ENCODE measurements at regions not wholly inside any gene's neighbourhood (a gene's known extent, or its start where the extent isn't known, plus 50 kb on each side); places are given as distances from the start of the nearest gene placed in this dataset.

DNA sequence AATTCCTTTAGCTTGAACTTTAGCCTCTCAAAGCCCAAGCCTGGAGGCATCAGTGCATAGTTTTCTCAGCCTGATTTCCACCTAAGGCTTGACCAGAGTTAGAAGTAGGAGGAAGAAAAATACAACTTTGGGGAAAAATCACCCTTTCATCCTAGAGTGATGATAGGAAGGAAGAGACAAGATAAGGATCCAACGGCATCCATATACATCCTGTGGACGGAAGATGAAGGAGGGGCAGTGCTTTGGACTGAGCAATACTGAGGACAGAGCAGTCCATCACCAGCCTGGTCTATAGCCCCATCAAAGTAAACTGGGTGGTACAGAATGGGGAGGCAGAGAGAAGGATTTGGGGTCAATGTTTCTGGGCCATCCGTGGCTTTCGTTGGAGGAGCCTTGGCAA lies 247.9 kb downstream of the FAM76B start:
- TF ChIP-seq POLR2AphosphoS5 (IDR thresholded peaks at IDR 0.05; ENCODE audit: low read depth, low read length) (no peak), FOXP2 (optimal IDR thresholded peaks at IDR 0.05; ENCODE audit: borderline replicate concordance, extremely low read depth, extremely low read length, insufficient read depth) (no peak), SIN3A (IDR thresholded peaks at IDR 0.05; ENCODE audit: borderline replicate concordance, insufficient read depth, low read length) (no peak), TAF1 (IDR thresholded peaks at IDR 0.05; ENCODE audit: borderline replicate concordance, insufficient read depth, low read length) (no peak)
- TF ChIP-seq, protein P1, sequence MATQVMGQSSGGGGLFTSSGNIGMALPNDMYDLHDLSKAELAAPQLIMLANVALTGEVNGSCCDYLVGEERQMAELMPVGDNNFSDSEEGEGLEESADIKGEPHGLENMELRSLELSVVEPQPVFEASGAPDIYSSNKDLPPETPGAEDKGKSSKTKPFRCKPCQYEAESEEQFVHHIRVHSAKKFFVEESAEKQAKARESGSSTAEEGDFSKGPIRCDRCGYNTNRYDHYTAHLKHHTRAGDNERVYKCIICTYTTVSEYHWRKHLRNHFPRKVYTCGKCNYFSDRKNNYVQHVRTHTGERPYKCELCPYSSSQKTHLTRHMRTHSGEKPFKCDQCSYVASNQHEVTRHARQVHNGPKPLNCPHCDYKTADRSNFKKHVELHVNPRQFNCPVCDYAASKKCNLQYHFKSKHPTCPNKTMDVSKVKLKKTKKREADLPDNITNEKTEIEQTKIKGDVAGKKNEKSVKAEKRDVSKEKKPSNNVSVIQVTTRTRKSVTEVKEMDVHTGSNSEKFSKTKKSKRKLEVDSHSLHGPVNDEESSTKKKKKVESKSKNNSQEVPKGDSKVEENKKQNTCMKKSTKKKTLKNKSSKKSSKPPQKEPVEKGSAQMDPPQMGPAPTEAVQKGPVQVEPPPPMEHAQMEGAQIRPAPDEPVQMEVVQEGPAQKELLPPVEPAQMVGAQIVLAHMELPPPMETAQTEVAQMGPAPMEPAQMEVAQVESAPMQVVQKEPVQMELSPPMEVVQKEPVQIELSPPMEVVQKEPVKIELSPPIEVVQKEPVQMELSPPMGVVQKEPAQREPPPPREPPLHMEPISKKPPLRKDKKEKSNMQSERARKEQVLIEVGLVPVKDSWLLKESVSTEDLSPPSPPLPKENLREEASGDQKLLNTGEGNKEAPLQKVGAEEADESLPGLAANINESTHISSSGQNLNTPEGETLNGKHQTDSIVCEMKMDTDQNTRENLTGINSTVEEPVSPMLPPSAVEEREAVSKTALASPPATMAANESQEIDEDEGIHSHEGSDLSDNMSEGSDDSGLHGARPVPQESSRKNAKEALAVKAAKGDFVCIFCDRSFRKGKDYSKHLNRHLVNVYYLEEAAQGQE (IDR thresholded peaks at IDR 0.05; ENCODE audit: insufficient read depth in 1 of 2, low read depth in 2 of 2, low read length in 2 of 2), result no peak

DNA sequence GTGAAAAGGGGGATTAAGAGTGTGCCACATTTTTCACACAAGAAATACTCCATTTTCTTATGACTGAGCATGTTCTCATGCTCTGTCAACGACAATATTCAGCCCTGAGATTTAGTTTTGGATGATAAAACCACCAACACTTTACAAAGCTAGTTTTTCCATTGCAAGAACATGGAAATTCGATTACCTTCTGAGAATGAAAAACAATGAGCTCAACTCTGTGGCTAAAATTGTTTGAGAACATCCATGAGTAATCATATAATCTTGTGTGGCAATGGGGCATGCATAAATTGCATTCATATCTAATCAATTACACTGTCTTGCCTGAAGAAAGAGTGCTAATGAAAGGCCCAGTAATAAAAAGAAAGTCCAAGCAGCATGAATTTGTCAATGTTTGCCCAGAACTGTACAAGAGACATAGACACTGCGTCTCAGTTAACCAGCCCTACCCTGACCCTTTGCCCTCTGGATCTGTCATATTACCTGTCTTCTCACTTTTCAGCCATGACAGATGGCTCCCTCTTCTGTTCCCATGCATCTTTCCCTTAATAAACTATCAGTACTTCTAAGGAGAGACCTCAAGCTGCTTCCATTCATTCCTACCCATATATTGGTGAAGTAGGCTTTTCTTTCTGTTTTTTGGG lies 253.4 kb downstream of the FAM76B start:
- TF ChIP-seq FOXP2 (optimal IDR thresholded peaks at IDR 0.05; ENCODE audit: borderline replicate concordance, extremely low read depth, extremely low read length, insufficient read depth) (no peak), TAF1 (IDR thresholded peaks at IDR 0.05; ENCODE audit: borderline replicate concordance, insufficient read depth, low read length) (no peak), SIN3A (IDR thresholded peaks at IDR 0.05; ENCODE audit: borderline replicate concordance, insufficient read depth, low read length) (no peak), POLR2AphosphoS5 (IDR thresholded peaks at IDR 0.05; ENCODE audit: low read depth, low read length) (no peak)
- TF ChIP-seq, protein P1 (IDR thresholded peaks at IDR 0.05; ENCODE audit: insufficient read depth in 1 of 2, low read depth in 2 of 2, low read length in 2 of 2), result no peak

DNA sequence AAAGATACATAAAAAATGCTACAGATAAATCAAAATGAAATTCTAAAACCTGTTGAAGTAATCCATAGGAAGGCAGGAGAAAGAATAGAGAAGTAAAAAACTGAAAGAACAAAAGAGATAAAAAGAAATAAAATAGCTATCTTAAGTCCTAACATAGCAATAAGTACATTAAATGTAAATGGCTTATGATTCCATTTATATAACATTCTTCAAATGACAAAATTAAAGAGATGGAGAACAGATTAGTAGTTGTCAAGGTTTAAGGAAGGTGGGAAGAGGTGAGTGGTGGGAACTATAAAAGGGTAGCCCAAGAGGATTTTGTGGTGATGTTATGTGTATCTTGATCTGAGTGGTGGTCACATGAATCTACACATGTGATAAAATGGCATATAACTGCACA lies 254.8 kb downstream of the FAM76B start:
- TF ChIP-seq SIN3A (IDR thresholded peaks at IDR 0.05; ENCODE audit: borderline replicate concordance, insufficient read depth, low read length) (no peak), FOXP2 (optimal IDR thresholded peaks at IDR 0.05; ENCODE audit: borderline replicate concordance, extremely low read depth, extremely low read length, insufficient read depth) (no peak), TAF1 (IDR thresholded peaks at IDR 0.05; ENCODE audit: borderline replicate concordance, insufficient read depth, low read length) (no peak), POLR2AphosphoS5 (IDR thresholded peaks at IDR 0.05; ENCODE audit: low read depth, low read length) (no peak)
- TF ChIP-seq, protein P1 (IDR thresholded peaks at IDR 0.05; ENCODE audit: insufficient read depth in 1 of 2, low read depth in 2 of 2, low read length in 2 of 2), result no peak

GRCh38 chr11:95534226-95534625 lies 255.4 kb downstream of the FAM76B start:
- TF ChIP-seq SIN3A (IDR thresholded peaks at IDR 0.05; ENCODE audit: borderline replicate concordance, insufficient read depth, low read length) (no peak), TAF1 (IDR thresholded peaks at IDR 0.05; ENCODE audit: borderline replicate concordance, insufficient read depth, low read length) (no peak), FOXP2 (optimal IDR thresholded peaks at IDR 0.05; ENCODE audit: borderline replicate concordance, extremely low read depth, extremely low read length, insufficient read depth) (no peak), POLR2AphosphoS5 (IDR thresholded peaks at IDR 0.05; ENCODE audit: low read depth, low read length) (no peak)
- TF ChIP-seq, protein P1 (IDR thresholded peaks at IDR 0.05; ENCODE audit: insufficient read depth in 1 of 2, low read depth in 2 of 2, low read length in 2 of 2), result no peak
